NCI-H524 (cell line): ENCODE measurements at regions not wholly inside any gene's neighbourhood (a gene's known extent, or its start where the extent isn't known, plus 50 kb on each side); places are given as distances from the start of the nearest gene placed in this dataset.

ENCODE experiments used
- DNase-seq, 2 experiments: peaks; one replicate each; lab custom pipeline; 2025; lab: John Stamatoyannopoulos, UW

- no peak for DNase-seq
These were observed 715.5 kb downstream of the SORCS3 start for GRCh38 chr10:105356626-105357025.

GRCh38 chr10:105354010-105354409 lies 712.9 kb downstream of the SORCS3 start:
- no peak for DNase-seq

- DNase-seq, result no peak
These were observed 711.7 kb downstream of the SORCS3 start for GRCh38 chr10:105352827-105353226.

- no peak for DNase-seq
These were observed 711.2 kb downstream of the SORCS3 start for GRCh38 chr10:105352281-105352680.

GRCh38 chr10:105351187-105351586 lies 710.1 kb downstream of the SORCS3 start:
- DNase-seq, result no peak

- DNase-seq, result no peak
These were observed 706.4 kb downstream of the SORCS3 start for GRCh38 chr10:105347487-105347886.

GRCh38 chr10:105342606-105343005 lies 701.5 kb downstream of the SORCS3 start:
- no peak for DNase-seq

- no peak for DNase-seq
These were observed 698.6 kb downstream of the SORCS3 start for GRCh38 chr10:105339669-105340068.

- no peak for DNase-seq
These were observed 687.5 kb downstream of the SORCS3 start for GRCh38 chr10:105328503-105329133.
